Sigmoid colon (tissue), 4 donors: ENCODE measurements at regions not wholly inside any gene's neighbourhood (a gene's known extent, or its start where the extent isn't known, plus 50 kb on each side); places are given as distances from the start of the nearest gene placed in this dataset.

Experiments
- POLR2A ChIP-seq, 2 donors: fragments of 450-650 bp; IDR thresholded peaks; one replicate each; pipeline ENCODE4 v1.6.1; 2016; ENCODE audit warnings: antibody characterized with exemption in 2 of 2, mild to moderate bottlenecking in 2 of 2, moderate library complexity in 2 of 2
- POLR2AphosphoS5 ChIP-seq, 4 donors: sonication (generic); formaldehyde crosslinking; IDR thresholded peaks; one replicate each; pipeline ENCODE4 v1.6.1; 2017; ENCODE audit warnings: antibody characterized with exemption in 4 of 4

- no peak for TF ChIP-seq POLR2A (IDR thresholded peaks at IDR 0.05)
- no peak for TF ChIP-seq POLR2AphosphoS5 (IDR thresholded peaks at IDR 0.05)
Measured at GRCh38 chr3:189474944-189475343, 156.2 kb upstream of the TP63 start.
